Keratinocyte (primary cell): ENCODE measurements at regions not wholly inside any gene's neighbourhood (a gene's known extent, or its start where the extent isn't known, plus 50 kb on each side); places are given as distances from the start of the nearest gene placed in this dataset.

Experiments
- DNase-seq: peaks from one replicate; pipeline ENCODE4 v3.0.0-alpha.2; 2011; ENCODE audit warnings: low read depth, missing footprints, low spot score
- FAIRE-seq: peaks from 2 replicates; lab custom pipeline; 2011; peaks lifted over from hg19 to GRCh38; lab: Jason Lieb, UNC
- H2AFZ ChIP-seq: 2 replicates; pipeline ENCODE4 v1.6.0; 2012; ENCODE audit warnings: low read length, control low read depth, inconsistent platforms; ENCODE audit not compliant: control insufficient read depth
- H3K27ac ChIP-seq: 2 replicates; pipeline ENCODE4 v1.5.1; 2011; ENCODE audit warnings: low read length; ENCODE audit not compliant: control insufficient read depth, insufficient read depth
- H3K27me3 ChIP-seq: 3 replicates; pipeline ENCODE4 v1.6.0; 2011; ENCODE audit warnings: low read length; ENCODE audit not compliant: control insufficient read depth, insufficient read depth; ENCODE audit errors: extremely low read depth
- H3K36me3 ChIP-seq, 2 experiments: 2 replicates in 1 of 2; 3 replicates in 1 of 2; pipeline ENCODE4 v1.5.1; 2011; ENCODE audit warnings: low read length in 2 of 2, mild to moderate bottlenecking in 1 of 2; ENCODE audit not compliant: control insufficient read depth in 2 of 2, insufficient read depth in 2 of 2; ENCODE audit errors: extremely low read depth in 1 of 2
- H3K4me1 ChIP-seq: 3 replicates; pipeline ENCODE4 v1.5.1; 2011; ENCODE audit warnings: low read length; ENCODE audit not compliant: control insufficient read depth, insufficient read depth; ENCODE audit errors: extremely low read depth
- H3K4me2 ChIP-seq: 3 replicates; pipeline ENCODE4 v1.6.0; 2011; ENCODE audit warnings: low read depth, low read length; ENCODE audit not compliant: control insufficient read depth, insufficient read depth; ENCODE audit errors: extremely low read depth
- H3K4me3 ChIP-seq, 3 experiments: fragments of 200-600 bp in 1 of 3; sonication (generic) in 1 of 3; 2 replicates in 2 of 3; 3 replicates in 1 of 3; pipeline ENCODE4 v1.5.1; 2011 to 2016; ENCODE audit warnings: low read length in 3 of 3, mild to moderate bottlenecking in 3 of 3, control low read depth in 2 of 3, inconsistent platforms in 1 of 3, low read depth in 1 of 3, mixed read lengths in 1 of 3, mixed run types in 1 of 3, moderate library complexity in 1 of 3; ENCODE audit not compliant: control insufficient read depth in 2 of 3, insufficient read depth in 2 of 3; ENCODE audit errors: extremely low read depth in 1 of 3
- H3K79me2 ChIP-seq: 2 replicates; pipeline ENCODE4 v1.6.0; 2012; ENCODE audit warnings: low read length; ENCODE audit not compliant: control insufficient read depth, insufficient read depth
- H3K9ac ChIP-seq: 3 replicates; pipeline ENCODE4 v1.6.0; 2011; ENCODE audit warnings: low read length; ENCODE audit not compliant: control insufficient read depth, insufficient read depth; ENCODE audit errors: extremely low read depth
- H3K9me1 ChIP-seq: 3 replicates; pipeline ENCODE4 v1.6.0; 2011; ENCODE audit warnings: low read length; ENCODE audit not compliant: control insufficient read depth, insufficient read depth; ENCODE audit errors: extremely low read depth
- H3K9me3 ChIP-seq: 2 replicates; pipeline ENCODE4 v1.5.1; 2012; ENCODE audit warnings: low read depth, low read length; ENCODE audit not compliant: control insufficient read depth
- H4K20me1 ChIP-seq: 3 replicates; pipeline ENCODE4 v1.6.0; 2011; ENCODE audit warnings: low read length; ENCODE audit not compliant: control insufficient read depth, insufficient read depth; ENCODE audit errors: extremely low read depth
- EZH2 ChIP-seq: IDR thresholded peaks from one replicate; pipeline ENCODE4 v1.6.1; 2012; ENCODE audit warnings: inconsistent platforms, mild to moderate bottlenecking, low read length, moderate library complexity
- dilution Hi-C: fragments of 300-500 bp; cut with MboI; formaldehyde crosslinking; loops from one replicate; pipeline ENCODE4 v1.7.0; 2020; ENCODE audit warnings: low sequenced_read_pairs; ENCODE audit not compliant: extremely low pct_ligation_motif_present
- TF ChIP-seq, protein P1 (sequence below), 3 experiments: IDR thresholded peaks in 1 of 3; conservative IDR thresholded peaks in 1 of 3; optimal IDR thresholded peaks in 1 of 3; 2 replicates in 2 of 3; 3 replicates in 1 of 3; pipeline versions ENCODE3 to v1.5.1; 2011; ENCODE audit warnings: low read length in 3 of 3, mild to moderate bottlenecking in 3 of 3, moderate library complexity in 2 of 3, control low read depth in 1 of 3, inconsistent platforms in 1 of 3; ENCODE audit not compliant: insufficient read depth in 2 of 3; ENCODE audit errors: extremely low read depth in 1 of 3

DNA sequence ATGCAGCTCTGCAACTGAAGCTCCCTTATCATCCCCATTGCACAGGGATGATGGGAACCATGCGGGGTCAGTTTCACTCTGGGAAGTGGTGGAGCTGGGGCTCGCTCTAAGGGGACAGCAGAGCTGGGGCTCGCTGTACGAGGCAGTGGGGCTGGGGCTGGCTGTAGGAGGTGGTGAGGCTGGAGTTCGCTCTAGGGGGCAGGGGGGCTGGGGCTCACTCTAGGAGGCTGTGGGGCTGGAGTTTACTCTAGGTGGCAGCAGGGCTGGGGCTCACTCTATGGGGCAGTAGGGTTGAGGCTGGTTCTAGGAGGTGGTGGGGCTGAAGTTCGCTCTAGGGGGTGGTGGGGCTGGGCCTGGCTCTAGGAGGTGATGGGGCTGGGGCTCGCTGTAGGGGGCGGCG, 99.1 kb downstream of the UQCRFS1 start:
- FAIRE-seq, result no peak
- Histone ChIP-seq H3K9ac (no peak overlapping the region), H3K4me1 (no peaks in the 10 kb centered on the region), H3K9me3 (peaks cover 7% of the 10 kb centered on the region), H3K9me1 (no peaks in the 10 kb centered on the region), H3K4me3 (no peak overlapping the region), H3K27ac (no peak overlapping the region), H3K79me2 (no peaks in the 10 kb centered on the region), H3K27me3 (no peaks in the 10 kb centered on the region), H3K4me2 (no peak overlapping the region), H4K20me1 (no peaks in the 10 kb centered on the region), H2AFZ (no peak overlapping the region), H3K36me3 (no peaks in the 10 kb centered on the region)
- dilution Hi-C loops, result no loop called here
- DNase-seq, result no peak
- TF ChIP-seq, protein P1, sequence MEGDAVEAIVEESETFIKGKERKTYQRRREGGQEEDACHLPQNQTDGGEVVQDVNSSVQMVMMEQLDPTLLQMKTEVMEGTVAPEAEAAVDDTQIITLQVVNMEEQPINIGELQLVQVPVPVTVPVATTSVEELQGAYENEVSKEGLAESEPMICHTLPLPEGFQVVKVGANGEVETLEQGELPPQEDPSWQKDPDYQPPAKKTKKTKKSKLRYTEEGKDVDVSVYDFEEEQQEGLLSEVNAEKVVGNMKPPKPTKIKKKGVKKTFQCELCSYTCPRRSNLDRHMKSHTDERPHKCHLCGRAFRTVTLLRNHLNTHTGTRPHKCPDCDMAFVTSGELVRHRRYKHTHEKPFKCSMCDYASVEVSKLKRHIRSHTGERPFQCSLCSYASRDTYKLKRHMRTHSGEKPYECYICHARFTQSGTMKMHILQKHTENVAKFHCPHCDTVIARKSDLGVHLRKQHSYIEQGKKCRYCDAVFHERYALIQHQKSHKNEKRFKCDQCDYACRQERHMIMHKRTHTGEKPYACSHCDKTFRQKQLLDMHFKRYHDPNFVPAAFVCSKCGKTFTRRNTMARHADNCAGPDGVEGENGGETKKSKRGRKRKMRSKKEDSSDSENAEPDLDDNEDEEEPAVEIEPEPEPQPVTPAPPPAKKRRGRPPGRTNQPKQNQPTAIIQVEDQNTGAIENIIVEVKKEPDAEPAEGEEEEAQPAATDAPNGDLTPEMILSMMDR (optimal IDR thresholded peaks at IDR 0.05 in 1 of 3, IDR thresholded peaks at IDR 0.05 in 1 of 3, conservative IDR thresholded peaks at IDR 0.05 in 1 of 3; ENCODE audit: extremely low read depth in 1 of 3, insufficient read depth in 2 of 3, low read length in 3 of 3), result no peak
- TF ChIP-seq EZH2, result no peak

DNA sequence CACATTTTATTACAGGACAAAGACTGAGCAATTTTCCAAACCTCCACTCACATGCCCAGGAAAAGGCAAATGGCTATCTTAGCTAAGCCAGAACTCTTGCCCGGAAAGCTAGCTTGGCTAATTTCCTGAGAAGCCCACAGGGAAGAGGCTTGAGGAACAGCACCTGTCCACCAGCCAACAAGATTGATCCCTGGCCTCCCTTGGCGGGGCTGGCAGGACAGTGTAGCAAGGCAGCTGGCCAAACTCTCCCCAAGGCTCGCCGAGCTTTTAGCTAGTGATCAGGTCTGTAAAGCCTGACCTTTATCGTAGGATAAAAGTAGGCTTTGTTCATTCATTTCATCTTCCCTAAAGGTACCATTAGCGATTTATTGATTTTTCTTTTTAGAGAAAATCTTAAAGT, 101.4 kb downstream of the UQCRFS1 start:
- Histone ChIP-seq H4K20me1 (no peaks in the 10 kb centered on the region), H2AFZ (no peak overlapping the region), H3K27ac (no peak overlapping the region), H3K4me2 (no peak overlapping the region), H3K36me3 (no peaks in the 10 kb centered on the region), H3K9me3 (peaks cover 9% of the 10 kb centered on the region), H3K9me1 (no peaks in the 10 kb centered on the region), H3K27me3 (no peaks in the 10 kb centered on the region), H3K9ac (no peak overlapping the region), H3K4me1 (no peaks in the 10 kb centered on the region), H3K4me3 (no peak overlapping the region), H3K79me2 (no peaks in the 10 kb centered on the region)
- FAIRE-seq (no peak), DNase-seq (no peak)
- TF ChIP-seq EZH2, result no peak
- TF ChIP-seq, protein P1 (optimal IDR thresholded peaks at IDR 0.05 in 1 of 3, IDR thresholded peaks at IDR 0.05 in 1 of 3, conservative IDR thresholded peaks at IDR 0.05 in 1 of 3; ENCODE audit: extremely low read depth in 1 of 3, insufficient read depth in 2 of 3, low read length in 3 of 3), result no peak
- dilution Hi-C loops, result no loop called here
